ENCODE measurements at regions not wholly inside any gene's neighbourhood (a gene's known extent, or its start where the extent isn't known, plus 50 kb on each side); places are given as distances from the start of the nearest gene placed in this dataset.

GRCh38 chr11:112745973-112746372, 215.2 kb upstream of the NCAM1 start:
- no peak for TF ChIP-seq CTCF (IDR thresholded peaks at IDR 0.05; ENCODE audit: insufficient read depth, low read length)
- no peak overlapping the region for H3K4me3 ChIP-seq (ENCODE audit: low read depth, low read length)
- no peak for DNase-seq (ENCODE audit: low read depth)

- DNase-seq (ENCODE audit: low read depth) = no peak
- no peak for TF ChIP-seq CTCF (IDR thresholded peaks at IDR 0.05; ENCODE audit: insufficient read depth, low read length)
- no peak overlapping the region for H3K4me3 ChIP-seq (ENCODE audit: low read depth, low read length)
These were observed 213.0 kb upstream of the NCAM1 start for GRCh38 chr11:112748252-112748651.

GRCh38 chr11:112748713-112749543, 212.3 kb upstream of the NCAM1 start:
- TF ChIP-seq CTCF (IDR thresholded peaks at IDR 0.05; ENCODE audit: insufficient read depth, low read length) = no peak
- H3K4me3 ChIP-seq (ENCODE audit: low read depth, low read length) = no peak overlapping the region
- DNase-seq (ENCODE audit: low read depth) = no peak

- DNase-seq (ENCODE audit: low read depth) = no peak
- H3K4me3 ChIP-seq (ENCODE audit: low read depth, low read length) = no peak overlapping the region
- TF ChIP-seq CTCF (IDR thresholded peaks at IDR 0.05; ENCODE audit: insufficient read depth, low read length) = no peak
These were observed 209.9 kb upstream of the NCAM1 start for GRCh38 chr11:112751329-112751728.

GRCh38 chr11:112751772-112752171, 209.4 kb upstream of the NCAM1 start:
- no peak for TF ChIP-seq CTCF (IDR thresholded peaks at IDR 0.05; ENCODE audit: insufficient read depth, low read length)

GRCh38 chr11:112752563-112752962, 208.7 kb upstream of the NCAM1 start:
- no peak for TF ChIP-seq CTCF (IDR thresholded peaks at IDR 0.05; ENCODE audit: insufficient read depth, low read length)
- no peak for DNase-seq (ENCODE audit: low read depth)
- H3K4me3 ChIP-seq (ENCODE audit: low read depth, low read length) = no peak overlapping the region

More at GRCh38 chr11:112751772-112752171, 209.4 kb upstream of the NCAM1 start:
- no peak for DNase-seq (ENCODE audit: low read depth)
- H3K4me3 ChIP-seq (ENCODE audit: low read depth, low read length) = no peak overlapping the region
